GM20431 (cell line): ENCODE measurements at regions not wholly inside any gene's neighbourhood (a gene's known extent, or its start where the extent isn't known, plus 50 kb on each side); places are given as distances from the start of the nearest gene placed in this dataset.
"Not testable (repeated sequence)": the region's sequence is repeated elsewhere in the genome, so short reads cannot be mapped to it uniquely, and the experiment has no call there.

Experiments used
- in situ Hi-C: fragments of 300-500 bp; cut with MseI, MboI; formaldehyde crosslinking; loops from one replicate; pipeline ENCODE4 v1.15.0; 2020; ENCODE audit warnings: low sequenced_read_pairs; ENCODE audit not compliant: unreplicated experiment

DNA sequence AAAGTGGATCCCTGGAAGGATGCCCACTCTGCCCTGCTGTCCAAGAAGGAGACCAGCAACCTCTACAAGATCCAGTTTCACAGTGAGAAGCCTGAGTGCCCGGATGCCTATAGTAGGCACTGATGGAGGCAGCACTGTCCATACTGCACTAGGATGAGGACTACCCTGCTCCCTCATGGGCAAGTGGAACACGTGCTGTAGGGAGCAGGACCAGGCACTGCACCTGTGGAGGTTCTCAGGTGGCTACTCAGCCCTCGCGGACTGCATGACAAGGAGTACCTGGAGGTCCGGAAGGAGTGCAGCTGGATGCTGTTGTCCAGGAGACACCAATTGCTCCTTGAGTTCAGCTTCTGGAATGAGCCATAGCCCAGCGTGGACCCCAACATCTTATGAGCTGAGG is 146.1 kb upstream of the NLRP1 start:
- in situ Hi-C loops: no loop called here

DNA sequence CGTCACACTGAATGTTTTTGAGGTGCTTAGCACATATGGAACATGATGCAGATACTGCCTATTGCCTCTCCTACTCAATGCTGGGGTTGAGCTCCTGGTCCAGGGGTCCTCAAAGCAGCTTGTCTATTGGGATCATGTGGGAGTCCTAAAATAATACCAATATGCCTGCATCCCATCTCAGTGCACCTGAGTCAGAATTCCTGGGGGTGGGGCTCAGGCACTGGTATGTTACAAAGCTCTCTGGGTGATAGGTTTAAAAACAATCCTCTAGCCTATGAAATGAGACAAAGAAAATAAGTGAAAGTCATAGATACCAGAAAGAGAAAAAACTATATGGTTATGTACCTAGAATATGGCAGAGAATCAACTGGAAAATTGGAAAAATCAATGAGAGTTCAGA is 156.6 kb upstream of the NLRP1 start:
- in situ Hi-C loops: no loop called here

DNA sequence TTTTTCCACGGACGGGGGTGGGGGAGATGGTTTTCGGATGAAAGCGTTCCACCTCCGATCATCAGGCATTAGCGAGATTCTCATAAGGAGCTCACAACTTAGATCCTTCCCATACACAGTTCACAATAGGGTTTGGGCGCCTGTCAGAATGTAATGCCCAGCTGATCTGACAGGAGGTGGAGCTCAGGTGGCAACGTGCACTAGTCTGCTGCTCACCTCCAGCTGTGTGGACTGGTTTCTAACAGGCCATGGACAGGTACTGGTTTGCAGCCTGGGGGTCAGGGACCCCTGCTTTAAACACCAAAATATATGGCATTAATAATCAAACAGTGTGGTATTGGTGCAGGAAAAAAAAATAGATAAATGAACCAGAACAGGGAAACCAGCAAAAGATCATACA is 157.5 kb upstream of the NLRP1 start:
- in situ Hi-C loops: no loop called here

DNA sequence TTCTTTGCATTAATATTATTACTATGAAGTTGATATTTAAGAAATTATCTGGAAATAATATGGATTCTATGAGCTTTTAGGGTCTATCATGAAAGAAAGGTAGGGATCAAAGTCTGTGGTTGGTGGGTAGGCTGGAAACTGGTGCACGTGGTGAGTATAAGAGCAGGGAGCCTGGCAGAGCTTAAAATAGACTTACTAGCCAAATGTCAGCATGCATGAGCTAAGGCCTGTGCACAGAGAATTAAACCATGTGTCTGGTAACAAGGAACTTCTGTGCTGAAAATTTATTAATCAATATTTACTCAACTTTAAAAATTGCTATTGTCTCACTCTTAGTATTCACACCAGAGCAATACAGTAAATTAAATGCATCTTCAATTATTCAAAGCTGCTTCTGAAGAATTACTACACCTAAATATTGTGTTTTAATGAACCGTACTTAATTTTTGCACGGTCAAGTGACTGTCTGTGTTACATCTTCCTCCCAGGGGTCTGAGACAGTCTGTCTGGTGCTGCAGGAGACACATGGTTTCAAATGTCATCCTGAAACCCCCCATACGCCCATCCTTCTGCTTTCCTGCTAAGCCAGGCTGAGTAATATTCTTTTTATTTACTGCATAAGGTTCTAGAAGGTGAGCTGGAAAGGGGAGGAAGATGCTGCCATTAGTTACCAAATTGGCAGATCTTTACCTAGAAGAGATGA is 161.0 kb upstream of the NLRP1 start:
- in situ Hi-C loops: no loop called here

DNA sequence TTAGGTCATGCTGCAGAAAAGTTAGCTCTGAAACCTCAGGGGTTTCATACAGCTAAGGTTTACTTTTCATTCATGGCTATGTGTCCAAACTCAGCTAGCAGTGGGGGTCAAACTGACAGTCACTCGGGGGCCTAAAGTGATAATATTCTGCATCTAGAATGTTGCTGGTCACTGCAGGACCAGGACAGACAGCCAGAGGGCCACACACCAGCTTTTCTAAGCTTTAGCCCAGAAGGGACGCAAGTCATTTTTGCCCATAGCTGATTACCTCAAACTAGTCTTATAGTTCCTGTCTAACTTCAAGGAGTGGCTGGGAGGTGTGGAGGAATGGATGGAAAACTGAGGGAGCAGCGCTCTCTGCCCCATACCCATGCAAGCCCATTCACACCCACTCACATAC is 163.0 kb upstream of the NLRP1 start:
- in situ Hi-C loops: no loop called here

DNA sequence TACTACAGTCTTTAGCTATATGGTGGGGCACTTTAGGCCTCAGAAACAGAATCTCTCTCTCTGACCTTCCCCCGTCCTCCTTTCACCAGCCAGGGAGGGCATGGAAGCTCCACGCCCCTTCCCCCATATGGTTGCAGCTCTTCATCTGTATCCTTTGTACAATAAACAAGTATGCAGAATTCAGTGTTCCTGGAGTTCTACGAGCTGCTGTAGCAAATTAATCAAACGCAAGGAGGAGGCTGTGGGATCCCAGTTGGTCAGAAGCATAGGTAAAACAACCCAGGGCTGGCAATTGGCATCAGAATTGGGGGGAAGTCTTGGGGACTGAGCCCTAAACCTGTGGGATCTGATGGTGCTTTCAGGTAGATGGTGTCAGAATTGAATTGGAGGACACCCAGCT is 163.7 kb upstream of the NLRP1 start:
- in situ Hi-C loops: no loop called here

DNA sequence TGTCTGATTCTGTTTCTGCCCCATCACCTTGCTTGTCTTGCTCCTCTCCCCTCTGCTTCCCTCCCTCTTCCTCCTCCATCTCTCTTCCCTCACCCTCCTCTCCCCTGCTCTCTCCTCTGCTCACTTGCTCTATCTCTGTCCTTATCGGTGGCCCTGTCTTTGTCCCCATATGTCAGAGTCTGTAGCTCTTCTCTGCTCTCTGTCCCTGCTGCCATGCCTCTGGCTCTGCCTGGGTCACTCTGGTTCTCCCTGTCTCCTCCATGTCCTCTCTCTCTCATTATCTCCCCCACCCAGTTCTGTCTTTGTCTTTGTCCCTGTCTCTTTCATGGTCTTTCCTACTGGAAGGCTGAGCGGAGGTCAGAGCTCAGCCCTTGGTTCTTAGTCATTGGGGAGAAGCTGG is 169.1 kb upstream of the NLRP1 start:
- in situ Hi-C loops: no loop called here

DNA sequence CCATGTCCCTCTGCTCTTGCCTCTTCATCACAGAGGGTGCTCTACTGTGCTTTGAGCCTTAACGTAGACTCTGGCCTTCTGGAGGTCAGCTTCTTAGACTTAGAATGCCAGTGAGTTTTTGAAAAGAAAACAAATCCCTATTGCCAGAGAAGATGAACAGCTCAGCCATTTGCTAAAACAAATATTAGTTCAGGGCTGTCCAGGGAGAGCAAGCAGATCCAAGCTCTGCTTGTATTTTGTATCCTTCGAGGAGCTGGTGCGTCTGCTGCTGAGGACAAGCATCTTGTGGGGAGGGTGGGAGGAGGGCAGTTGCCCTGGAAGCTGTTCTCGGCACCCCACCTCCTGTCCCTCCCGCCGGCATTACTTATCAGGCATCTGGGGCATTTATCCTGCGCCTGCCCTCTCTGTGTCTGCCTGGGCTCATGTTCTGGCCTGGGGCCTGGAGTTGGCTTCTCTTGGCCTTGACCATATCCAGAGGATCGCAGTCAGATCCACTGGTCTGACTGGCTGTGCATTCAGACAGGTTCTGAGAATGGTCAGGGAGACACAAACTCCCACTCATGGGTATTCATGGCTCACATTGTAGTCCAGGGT is 173.1 kb upstream of the NLRP1 start:
- in situ Hi-C loops: no loop called here

DNA sequence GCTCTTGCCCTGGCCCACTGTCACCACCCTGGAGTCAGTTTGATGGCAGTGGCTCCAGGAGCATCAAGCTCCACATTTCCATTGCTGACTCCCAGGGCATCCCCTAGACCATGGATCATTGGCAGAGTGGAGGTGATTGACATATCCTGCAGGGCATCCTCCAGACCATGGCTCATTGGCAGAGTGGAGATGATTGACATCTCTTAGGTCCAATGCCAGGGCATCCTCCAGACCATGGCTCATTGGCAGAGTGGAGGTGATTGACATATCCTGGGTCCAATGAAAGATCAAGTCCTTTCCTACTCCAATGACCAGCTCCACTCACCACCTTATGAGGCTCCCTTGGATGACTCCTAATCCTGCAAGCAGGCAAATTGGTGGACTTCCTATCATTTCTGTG is 174.3 kb upstream of the NLRP1 start:
- in situ Hi-C loops: no loop called here

DNA sequence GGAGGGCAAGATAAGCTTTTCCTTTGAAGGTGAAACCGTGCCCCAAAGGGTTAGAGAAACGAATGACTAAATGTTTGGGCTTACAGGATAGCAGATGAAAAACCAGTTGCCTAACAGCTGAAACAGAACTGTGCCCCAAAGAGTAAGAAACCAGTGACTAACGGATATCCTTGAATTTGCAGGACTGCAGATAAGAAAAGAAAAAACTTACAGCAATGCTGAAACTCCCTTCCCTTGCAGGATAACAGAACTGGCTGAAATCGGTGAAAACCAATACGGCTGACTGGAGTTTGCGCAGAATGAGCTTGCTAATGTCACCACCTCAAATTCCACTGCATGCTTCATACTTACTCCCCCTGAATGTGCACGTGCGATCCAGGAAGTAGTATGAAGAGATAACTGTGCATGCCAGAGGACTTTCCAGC is 175.2 kb upstream of the NLRP1 start:
- in situ Hi-C loops: no loop called here

DNA sequence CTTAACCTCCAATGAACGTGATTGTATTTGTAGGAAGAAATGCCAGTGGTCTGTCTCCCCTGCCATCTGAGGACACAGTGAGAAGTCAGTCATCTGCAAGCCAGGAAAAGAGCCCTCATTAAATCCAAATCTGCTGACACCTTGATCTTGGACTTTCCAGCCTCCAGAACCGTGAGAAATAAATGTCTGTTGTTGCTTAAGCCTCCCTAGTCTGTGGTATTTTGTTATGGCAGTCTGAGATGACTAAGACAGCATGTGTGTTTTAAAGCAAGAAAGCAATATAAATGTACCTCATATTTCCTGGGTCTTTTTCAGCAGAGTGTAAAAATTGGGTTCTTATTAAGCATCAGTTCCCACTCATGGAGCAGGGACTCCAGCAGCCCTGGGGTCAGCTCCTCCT is 177.9 kb upstream of the NLRP1 start:
- in situ Hi-C loops: no loop called here

DNA sequence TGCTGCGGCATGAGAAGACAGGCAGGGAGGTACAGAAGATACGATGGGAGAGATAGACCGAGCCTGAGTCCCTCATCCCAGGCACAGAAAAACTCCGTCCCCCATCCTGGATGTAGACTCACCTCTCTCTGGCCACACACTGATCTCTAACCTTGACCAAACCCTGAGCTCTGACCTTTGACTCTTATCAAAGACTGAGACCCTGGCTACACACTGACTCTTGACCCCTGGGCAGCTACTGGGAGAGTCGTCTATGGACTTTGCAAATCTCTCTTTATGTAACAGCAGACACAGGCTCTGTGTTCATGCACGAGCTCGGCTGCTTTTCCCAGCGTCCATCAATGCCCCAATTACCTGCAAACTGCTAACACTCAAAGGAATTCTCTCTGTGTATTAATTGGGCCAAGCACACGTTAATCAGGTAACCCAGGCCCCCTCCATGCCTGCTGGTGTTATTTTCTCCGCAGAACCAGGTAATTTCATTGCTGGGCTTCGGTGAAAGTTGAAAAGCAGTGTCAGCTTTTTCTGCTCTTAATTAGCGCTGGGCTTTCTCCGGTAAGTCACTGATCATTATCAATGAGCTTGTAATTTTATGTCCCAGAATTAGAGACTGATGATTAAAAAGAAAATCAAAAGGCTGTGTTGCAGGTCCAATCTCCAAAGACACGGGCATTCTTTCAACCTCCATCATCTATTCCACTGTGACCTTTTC is 179.4 kb upstream of the NLRP1 start:
- in situ Hi-C loops: no loop called here

DNA sequence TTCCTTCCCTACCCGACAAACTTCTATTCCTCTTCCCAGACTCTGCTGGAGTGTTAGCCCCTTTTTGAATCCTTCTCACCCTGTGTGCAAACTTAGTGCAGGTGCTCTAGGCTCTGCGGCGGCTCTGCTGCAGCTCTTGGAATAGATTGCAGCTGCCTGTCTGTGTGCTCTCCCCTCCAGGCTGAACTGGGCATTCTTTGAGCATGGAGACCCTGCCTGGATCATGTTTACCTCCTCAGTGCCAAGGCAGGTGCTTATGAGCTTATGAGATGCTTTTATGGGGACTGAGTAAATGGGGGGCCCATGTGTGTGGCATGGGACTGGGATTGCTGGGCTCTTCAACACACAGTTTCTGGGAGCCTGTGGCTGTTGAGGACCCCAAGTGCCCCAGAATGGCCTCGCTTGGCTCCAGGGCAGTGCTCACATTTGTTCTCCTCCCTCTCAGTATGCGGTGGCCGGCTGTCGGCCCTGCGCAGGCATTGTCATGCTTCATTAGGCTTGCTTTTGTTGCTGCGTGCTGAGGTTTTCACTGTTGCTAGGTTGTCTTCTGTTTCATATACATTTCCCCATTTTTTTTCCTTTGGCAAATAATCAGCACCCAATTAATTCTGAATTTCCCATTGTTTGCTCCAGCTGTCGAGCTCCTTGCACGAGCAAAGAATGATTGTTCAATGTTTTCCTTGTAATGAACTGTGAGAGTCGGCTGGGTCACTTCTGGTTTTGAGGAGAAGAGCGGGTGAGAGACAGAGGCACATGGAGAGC is 185.5 kb upstream of the NLRP1 start:
- in situ Hi-C loops: no loop called here

DNA sequence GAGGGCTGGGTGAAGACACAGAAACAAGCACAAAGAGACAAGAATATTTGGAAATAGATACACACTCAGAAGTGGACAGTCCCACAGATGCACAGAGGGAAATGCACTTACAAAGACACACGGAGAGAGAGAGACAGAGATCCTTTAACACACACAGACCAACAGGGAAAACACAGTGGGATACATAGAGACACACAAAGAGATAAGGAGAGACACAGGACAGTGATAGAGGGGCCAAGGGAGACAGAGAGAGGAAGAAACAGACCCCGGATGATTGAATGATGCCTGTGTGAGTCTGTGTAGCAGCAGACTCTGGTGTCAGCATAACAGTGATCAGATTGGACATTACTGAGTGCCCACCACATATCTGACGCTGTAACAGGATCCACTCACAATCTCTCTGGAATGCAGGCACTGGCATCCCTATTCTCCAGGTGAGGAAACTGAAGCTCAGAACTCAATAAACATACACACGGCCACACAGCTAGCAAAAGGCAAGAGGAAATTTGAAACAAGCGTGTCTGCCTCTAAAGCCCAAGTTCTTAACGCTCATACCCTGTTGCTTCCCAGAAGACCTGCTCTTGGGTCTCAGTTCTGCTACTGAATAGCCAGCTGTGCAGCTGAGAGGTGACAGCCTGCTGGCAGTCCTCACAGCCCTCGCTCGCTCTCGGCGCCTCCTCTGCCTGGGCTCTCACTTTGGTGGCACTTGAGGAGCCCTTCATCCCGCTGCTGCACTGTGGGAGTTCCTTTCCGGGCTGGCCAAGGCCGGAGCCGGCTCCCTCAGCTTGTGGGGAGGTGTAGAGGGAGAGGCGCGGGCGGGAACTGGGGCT is 186.3 kb upstream of the NLRP1 start:
- in situ Hi-C loops: no loop called here

DNA sequence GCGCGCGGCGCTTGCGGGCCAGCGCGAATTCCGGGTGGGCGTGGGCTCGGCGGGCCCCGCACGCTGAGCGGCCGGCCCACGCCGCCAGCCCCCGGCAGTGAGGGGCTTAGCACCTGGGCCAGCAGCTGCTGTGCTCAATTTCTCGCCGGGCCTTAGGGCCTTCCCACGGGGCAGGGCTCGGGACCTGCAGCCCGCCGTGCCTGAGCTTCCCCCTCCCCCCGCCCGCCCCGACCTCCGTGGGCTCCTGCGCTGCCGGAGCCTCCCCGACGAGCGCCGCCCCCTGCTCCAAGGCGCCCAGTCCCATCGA is 186.9 kb upstream of the NLRP1 start:
- in situ Hi-C loops: not testable (repeated sequence)

DNA sequence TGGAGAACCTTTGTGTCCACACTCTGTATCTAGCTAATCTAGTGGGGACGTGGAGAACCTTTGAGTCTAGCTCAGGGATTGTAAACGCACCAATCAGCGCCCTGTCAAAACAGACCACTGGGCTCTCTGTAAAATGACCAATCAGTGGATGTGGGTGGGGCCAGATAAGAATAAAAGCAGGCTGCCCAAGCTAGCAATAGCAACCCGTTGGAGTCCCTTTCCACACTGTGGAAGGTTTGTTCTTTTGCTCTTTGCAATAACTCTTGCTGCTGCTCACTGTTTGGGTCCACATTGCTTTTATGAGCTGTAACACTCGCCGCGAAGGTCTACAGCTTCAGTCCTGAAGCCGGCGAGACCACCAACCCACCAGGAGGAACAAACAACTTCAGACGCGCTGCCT is 187.7 kb upstream of the NLRP1 start:
- in situ Hi-C loops: not testable (repeated sequence)

DNA sequence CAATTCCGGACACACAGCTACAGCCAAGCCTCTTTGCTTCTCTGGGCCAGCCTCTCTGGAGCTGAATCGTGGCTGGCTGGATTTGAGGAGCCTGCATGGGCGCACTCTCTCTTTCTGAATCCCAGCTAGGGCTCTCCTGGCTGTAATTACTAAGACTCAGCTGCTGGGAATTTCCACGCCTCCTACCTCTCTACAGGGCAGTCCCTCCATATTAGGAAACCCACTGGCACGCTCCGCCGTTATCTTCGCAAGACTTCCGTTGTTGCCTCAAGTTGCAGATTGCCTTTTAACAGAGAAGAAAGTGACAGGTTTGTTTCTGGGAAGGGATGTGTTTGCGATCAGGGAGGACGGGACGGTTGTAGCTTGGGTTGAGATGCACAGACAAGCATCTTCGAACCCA is 188.4 kb upstream of the NLRP1 start:
- in situ Hi-C loops: no loop called here

DNA sequence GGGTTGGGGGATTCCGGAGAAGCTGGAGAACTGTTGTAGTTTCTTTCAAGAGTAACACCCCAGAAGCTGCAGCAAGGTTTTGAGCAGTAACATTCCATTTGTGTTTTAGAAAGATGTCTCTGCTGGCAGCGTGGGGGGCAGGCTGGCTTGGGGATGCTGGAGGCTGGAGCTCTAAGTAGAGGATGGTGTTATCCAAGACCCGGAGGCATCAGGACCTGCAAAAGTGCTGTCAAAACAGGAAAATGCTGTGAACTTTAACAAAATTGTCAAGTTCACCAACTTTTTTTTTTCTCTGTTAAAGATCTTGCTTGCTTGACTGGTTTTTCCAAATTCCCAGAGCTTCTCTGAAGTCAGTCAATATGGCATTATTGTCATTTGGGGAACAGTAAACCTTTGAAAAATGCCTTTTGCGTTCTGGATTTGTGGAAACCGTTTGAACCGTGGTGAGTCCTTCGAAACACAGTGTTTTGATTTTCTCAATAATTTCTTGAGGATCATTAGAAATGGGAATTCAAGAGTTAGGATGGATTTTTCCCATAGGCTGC is 189.6 kb upstream of the NLRP1 start:
- in situ Hi-C loops: no loop called here

DNA sequence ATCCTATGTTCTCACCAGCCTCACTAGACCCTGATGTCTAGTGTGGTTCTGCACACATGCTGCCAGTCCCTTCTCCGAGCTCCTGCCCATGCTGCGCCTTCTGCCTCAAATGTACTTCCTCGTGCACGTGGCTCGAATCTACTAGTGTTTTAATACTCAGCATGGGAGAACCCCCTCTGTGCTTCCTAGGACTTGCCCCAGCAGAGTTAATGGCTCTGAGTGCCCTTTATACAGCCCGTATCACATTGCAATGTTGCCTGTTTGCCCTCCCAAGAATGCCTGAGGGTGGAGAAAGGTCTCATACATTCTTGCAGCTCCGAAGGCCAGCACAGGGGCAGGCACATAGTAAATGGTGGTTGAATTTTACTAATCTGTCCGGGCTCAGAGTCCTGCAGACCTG is 190.8 kb upstream of the NLRP1 start:
- in situ Hi-C loops: no loop called here

DNA sequence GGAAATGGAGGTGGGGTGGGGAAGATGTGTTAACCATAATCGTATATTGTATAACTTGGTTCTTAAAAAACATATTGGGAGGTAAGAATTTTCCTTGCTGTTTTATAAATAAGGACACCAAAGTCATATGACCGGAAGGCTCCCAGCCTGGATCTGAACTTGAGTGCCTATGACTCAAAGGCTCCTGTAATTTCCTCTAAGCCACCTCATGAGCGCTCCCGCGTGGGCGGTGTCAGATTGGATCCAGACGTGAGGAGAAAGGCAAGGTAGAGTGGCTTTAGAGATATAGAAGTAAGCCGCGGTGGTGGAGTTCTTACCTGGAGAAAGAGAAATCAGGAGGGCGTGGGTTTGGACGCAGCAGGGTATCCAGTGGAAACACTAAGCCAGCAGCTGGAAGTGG is 196.2 kb upstream of the NLRP1 start:
- in situ Hi-C loops: no loop called here
